ES-I3 (cell line): ENCODE measurements at regions not wholly inside any gene's neighbourhood (a gene's known extent, or its start where the extent isn't known, plus 50 kb on each side); places are given as distances from the start of the nearest gene placed in this dataset.
"Not testable (repeated sequence)": the region's sequence is repeated elsewhere in the genome, so short reads cannot be mapped to it uniquely, and the experiment has no call there.

Experiments
- H3K36me3 ChIP-seq: 2 replicates; pipeline ENCODE4 v1.6.1; 2013; ENCODE audit warnings: mild to moderate bottlenecking, low read length, control low read depth, moderate library complexity; ENCODE audit not compliant: insufficient read depth
- H3K4me1 ChIP-seq: 2 replicates; pipeline ENCODE4 v1.6.1; 2013; ENCODE audit warnings: mild to moderate bottlenecking, control low read depth, low read length; ENCODE audit not compliant: insufficient read depth
- H3K9ac ChIP-seq: 2 replicates; pipeline ENCODE4 v1.6.1; 2013; ENCODE audit warnings: low read depth, mild to moderate bottlenecking, low read length, moderate library complexity
- H3K9me3 ChIP-seq: 2 replicates; pipeline ENCODE4 v1.6.1; 2013; ENCODE audit warnings: mild to moderate bottlenecking, low read length, moderate library complexity; ENCODE audit not compliant: control insufficient read depth, insufficient read depth

DNA sequence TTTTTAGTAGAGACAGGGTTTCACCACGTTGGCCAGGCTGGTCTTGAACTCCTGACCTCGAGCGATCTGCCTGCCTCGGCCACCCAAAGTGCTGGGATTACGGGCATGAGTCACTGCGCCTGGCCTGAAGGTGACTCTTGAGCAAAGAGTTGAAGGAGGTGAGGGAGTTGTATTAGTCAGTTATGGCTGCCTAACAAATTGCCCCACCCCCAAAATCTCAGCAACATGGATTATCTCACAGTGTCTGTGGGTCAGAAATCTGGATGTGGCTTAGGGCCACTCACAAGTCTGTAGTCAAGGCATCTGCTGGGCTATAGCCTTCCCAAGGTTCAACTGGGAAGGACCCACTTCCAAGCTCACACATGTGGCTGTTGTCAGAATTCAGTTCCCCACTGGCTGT lies 52.8 kb upstream of the ADGRE5 start:
- Histone ChIP-seq H3K36me3 (no peaks in the 10 kb centered on the region; the same call in 1 of the 2 replicates), H3K9ac (no peak overlapping the region), H3K9me3 (no peaks in the 10 kb centered on the region), H3K4me1 (no peaks in the 10 kb centered on the region)

- H3K9ac ChIP-seq, H3K36me3 ChIP-seq, H3K9me3 ChIP-seq, H3K4me1 ChIP-seq: not testable (repeated sequence)
Measured at GRCh38 chr19:14327061-14327460, 54.2 kb upstream of the ADGRE5 start.

DNA sequence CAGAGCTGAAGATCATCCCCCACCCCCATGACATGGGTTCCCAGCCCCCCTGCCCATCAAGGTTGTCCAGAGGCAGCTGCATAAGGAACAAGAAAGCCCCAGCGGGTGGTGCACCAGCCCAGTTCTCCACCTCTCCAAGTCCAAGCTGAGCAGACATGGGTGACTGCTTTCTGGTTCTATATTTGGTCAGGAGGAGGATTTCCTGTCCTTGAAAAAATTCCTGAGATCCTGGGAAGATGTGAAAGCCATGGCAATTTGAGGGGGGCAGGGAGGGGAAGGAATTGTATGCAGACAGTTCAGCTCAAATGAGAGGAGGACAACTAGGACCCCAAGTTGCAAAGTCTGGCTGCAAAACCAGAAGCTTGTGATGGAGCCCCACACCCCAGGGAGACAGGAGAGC lies 55.4 kb upstream of the ADGRE5 start:
- Histone ChIP-seq H3K4me1 (no peaks in the 10 kb centered on the region), H3K9ac (no peak overlapping the region), H3K36me3 (no peaks in the 10 kb centered on the region; the same call in 1 of the 2 replicates), H3K9me3 (no peaks in the 10 kb centered on the region)

DNA sequence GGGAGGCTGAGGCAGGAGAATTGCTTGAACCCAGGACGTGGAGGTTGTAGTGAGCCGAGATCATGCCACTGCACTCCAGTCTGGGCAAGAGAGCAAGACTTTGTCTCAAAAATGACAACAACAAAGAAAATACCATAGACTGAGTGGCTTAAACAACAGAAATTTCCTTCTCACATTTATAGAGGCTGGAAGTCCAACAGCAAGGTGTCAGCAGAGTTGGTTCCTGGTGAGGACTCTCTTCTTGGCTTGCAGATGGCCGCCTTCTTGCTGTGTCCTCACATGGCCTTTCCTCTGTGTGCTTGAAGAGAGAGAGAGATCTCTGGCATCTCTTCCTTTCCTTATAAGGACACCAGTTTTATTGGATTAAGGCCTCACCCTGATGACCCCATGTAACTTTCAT lies 56.1 kb upstream of the ADGRE5 start:
- H3K9ac ChIP-seq: no peak overlapping the region
- no peaks in the 10 kb centered on the region; the same call in 1 of the 2 replicates for H3K36me3 ChIP-seq
- no peaks in the 10 kb centered on the region for H3K9me3 ChIP-seq
- H3K4me1 ChIP-seq: no peaks in the 10 kb centered on the region

GRCh38 chr19:14322889-14323463 lies 58.3 kb upstream of the ADGRE5 start:
- Histone ChIP-seq H3K9me3 (no peaks in the 10 kb centered on the region), H3K9ac (no peak overlapping the region), H3K4me1 (no peaks in the 10 kb centered on the region), H3K36me3 (no peaks in the 10 kb centered on the region; the same call in 1 of the 2 replicates)

GRCh38 chr19:14320253-14320652 lies 61.0 kb upstream of the ADGRE5 start:
- Histone ChIP-seq H3K9ac (no peak overlapping the region), H3K36me3 (no peaks in the 10 kb centered on the region; the same call in 1 of the 2 replicates), H3K4me1 (no peaks in the 10 kb centered on the region), H3K9me3 (no peaks in the 10 kb centered on the region)

DNA sequence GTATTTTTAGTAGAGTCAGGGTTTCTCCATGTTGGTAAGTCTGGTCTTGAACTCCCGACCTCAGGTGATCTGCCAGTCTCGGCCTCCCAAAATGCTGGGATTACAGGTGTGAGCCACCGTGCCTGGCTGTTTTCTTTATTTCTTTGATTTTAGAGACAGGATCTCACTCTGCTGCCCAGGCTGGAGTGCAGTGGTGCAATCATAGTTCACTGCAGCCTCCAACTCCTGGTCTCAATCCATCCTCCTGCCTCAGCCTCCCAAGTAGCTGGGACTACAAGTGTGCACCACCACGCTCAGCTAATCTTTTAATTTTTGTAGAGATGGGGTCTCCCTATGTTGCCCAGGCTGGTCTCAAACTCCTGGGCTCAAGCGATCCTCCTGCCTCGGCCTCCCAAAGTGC lies 61.5 kb upstream of the ADGRE5 start:
- not testable (repeated sequence) for H3K36me3 ChIP-seq, H3K4me1 ChIP-seq, H3K9me3 ChIP-seq, H3K9ac ChIP-seq

DNA sequence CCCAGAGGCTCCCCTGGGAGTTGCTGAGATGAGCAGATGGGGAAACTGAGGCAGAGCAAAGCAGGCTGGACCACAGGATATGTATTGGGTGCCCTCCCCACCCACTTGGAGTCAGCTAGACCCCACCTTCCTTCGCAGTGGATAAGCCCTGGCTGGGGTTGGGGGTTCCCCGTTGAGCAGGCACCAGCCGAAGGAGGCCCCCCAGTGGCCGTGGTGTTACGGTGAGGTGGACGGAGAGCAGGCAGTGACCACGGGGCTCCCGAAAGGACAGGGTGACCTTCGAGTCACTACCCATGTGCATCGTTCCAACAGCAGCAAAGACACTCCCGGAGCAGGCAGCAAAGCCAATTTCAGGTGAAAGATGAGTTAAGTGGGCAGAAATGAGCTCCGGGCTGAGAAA lies 62.4 kb upstream of the ADGRE5 start:
- no peak overlapping the region for H3K9ac ChIP-seq
- no peaks in the 10 kb centered on the region for H3K9me3 ChIP-seq
- no peaks in the 10 kb centered on the region for H3K36me3 ChIP-seq
- H3K4me1 ChIP-seq: no peaks in the 10 kb centered on the region

DNA sequence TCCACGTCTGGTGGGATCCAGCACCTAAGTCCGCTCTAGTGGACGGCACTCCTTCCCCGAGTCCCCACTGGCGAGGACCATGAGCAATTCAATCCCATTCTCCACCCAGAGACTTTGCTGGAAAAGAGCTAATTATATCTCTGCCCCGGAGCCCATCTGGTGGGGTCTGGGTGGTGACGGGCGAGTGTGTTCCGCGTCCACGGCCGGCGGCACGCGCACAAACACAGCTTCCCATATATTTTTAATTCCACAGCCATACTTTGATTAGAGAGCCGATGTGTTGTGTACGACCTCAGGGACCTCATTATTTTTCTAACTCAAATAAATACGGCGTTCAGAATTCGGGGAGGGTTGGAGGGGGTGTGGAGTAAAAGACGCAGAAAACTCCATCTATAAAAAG lies 64.1 kb upstream of the ADGRE5 start:
- no peaks in the 10 kb centered on the region for H3K4me1 ChIP-seq
- H3K36me3 ChIP-seq: no peaks in the 10 kb centered on the region
- H3K9me3 ChIP-seq: no peaks in the 10 kb centered on the region
- no peak overlapping the region for H3K9ac ChIP-seq

- Histone ChIP-seq H3K9ac (no peak overlapping the region), H3K36me3 (no peaks in the 10 kb centered on the region), H3K9me3 (no peaks in the 10 kb centered on the region), H3K4me1 (no peaks in the 10 kb centered on the region)
Measured at GRCh38 chr19:14315433-14315832, 65.8 kb upstream of the ADGRE5 start.

GRCh38 chr19:14310055-14310454 lies 71.2 kb upstream of the ADGRE5 start:
- no peaks in the 10 kb centered on the region for H3K9me3 ChIP-seq
- no peaks in the 10 kb centered on the region for H3K36me3 ChIP-seq
- no peaks in the 10 kb centered on the region for H3K4me1 ChIP-seq
- no peak overlapping the region for H3K9ac ChIP-seq

DNA sequence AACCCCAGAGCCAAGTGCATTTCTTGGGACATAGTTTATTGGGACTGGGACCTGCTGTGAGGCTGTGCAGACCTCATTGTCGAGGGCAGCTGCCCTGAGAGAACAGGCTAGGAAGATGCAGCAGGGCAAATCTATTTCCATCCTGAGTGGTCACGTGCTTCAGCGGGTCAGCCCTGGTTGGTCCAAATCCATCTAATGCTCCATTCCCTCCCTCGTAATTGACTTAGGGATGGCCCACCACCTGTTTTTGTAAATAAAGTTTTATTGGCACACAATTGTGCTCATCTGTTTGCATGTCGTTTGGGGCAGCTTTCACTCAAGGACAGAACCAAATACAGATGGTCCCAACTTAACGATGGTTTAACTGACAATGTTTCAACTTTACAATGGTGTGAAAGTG lies 75.5 kb upstream of the ADGRE5 start:
- Histone ChIP-seq H3K9me3 (no peaks in the 10 kb centered on the region), H3K4me1 (no peaks in the 10 kb centered on the region), H3K36me3 (no peaks in the 10 kb centered on the region), H3K9ac (no peak overlapping the region)

DNA sequence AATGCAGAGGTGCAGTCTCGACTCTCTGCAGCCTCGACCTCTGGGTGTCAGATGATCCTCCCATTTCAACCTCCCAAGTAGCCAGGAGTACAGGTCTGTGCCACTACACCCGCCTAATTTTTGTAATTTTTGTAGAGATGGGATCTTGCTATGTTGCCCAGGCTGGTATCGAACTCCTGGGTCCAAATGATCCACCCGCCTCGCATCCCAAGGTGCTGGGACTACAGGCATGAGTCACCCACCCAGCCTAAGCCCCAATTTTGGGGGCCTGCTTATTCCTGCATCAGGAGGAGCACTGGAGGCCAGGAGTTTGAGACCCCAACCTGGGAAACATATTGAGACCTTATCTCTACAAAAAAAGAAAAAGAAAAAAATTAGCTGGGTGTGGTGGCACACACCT lies 80.1 kb upstream of the ADGRE5 start:
- Histone ChIP-seq H3K4me1 (no peaks in the 10 kb centered on the region), H3K9me3 (no peaks in the 10 kb centered on the region), H3K36me3 (no peaks in the 10 kb centered on the region), H3K9ac (no peak overlapping the region)

DNA sequence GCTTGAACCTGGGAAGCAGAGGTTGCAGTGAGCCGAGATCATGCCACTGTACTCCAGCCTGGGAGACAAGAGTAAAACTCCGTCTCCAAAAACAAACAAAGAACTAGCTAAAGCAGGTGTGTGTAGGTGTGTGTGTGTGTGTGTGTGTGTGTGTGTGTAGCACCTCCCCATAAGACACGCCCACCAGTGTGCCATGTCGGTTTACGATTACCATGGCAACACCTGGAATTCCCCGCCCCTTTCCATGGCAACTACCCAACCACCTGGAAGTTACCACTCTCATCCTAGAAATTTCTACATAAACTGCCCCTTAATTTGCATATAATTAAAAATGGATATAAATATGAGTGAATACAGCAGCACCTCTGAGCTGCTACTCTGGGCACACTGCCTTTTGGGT lies 80.9 kb upstream of the ADGRE5 start:
- H3K4me1 ChIP-seq: peaks cover 4% of the 10 kb centered on the region; the same call in 1 of the 2 replicates
- H3K36me3 ChIP-seq: no peaks in the 10 kb centered on the region
- no peaks in the 10 kb centered on the region for H3K9me3 ChIP-seq
- no peak overlapping the region for H3K9ac ChIP-seq

DNA sequence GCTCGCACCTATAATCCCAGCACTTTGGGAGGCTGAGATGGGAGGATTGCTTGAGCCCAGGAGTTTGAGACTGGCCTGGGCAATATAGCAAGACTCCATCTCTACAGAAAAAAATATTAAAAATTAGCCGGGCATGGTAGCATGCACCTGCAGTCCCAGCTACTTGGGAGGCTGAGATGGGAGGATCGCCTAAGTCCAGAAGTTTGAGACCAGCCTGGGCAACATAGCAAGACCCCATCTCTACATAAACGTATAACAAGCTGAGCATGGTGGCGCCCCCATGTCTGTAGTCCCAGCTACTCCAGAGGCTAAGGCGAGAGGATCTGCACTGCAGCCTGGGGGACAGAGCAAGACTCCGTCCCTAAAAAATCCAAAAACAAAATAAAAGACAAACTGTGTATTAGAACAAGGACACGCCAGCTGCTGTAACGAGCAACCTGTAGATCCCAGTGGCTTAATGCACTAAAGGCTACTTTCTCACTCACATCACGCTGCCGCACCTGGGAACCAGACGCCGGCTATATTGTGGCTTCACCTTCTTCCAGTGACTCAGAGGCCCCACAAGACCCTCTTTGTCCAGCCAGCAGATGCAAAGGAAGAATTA lies 81.9 kb upstream of the ADGRE5 start:
- H3K36me3 ChIP-seq, H3K9me3 ChIP-seq, H3K4me1 ChIP-seq, H3K9ac ChIP-seq: not testable (repeated sequence)
